ENCODE measurements at regions not wholly inside any gene's neighbourhood (a gene's known extent, or its start where the extent isn't known, plus 50 kb on each side); places are given as distances from the start of the nearest gene placed in this dataset.
A peak's percentile ranks its signal among the peaks of the same experiment; 100 is the strongest.

- no peak overlapping the region for H3K4me3 ChIP-seq (ENCODE audit: low read depth, low read length)
- DNase-seq (ENCODE audit: low read depth): peak; percentile 79
- TF ChIP-seq CTCF (conservative IDR thresholded peaks at IDR 0.05; ENCODE audit: low read depth, low read length): peak; percentile 71
Measured at GRCh38 chr14:22472935-22473854, 115.8 kb downstream of the DAD1 start.

- no peak for TF ChIP-seq CTCF (conservative IDR thresholded peaks at IDR 0.05; ENCODE audit: low read depth, low read length)
- DNase-seq (ENCODE audit: low read depth): no peak
- H3K4me3 ChIP-seq (ENCODE audit: low read depth, low read length): no peak overlapping the region
Measured at GRCh38 chr14:22472466-22472865, 116.6 kb downstream of the DAD1 start.

DNA sequence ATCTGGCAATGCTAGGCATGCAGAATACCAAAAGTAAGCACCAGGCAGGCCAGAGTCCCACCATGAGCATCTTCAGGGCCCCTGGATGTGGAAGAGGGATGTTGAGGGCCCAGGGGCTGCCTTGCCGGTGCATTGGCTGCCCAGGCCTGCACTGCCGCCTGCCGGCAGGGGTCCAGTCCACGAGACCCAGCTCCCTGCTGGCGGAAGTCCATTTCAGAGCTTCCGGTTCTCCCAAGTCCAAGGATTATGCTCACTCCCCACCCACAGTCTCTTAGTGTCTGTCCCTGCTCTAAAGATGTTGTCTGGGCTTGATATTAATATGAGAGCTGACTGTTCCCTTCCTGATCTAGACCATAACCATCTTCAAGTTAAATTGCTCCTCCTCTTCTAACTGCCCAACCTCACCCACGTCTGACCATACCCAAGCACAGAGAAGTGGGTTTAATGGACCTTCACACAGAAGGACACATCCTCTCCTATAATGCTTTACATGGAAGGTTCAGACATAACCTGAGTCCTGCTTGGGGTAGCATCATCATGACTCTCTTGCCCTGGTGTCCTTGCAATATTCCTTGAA, 117.4 kb downstream of the DAD1 start:
- peak; percentile 81 for DNase-seq (ENCODE audit: low read depth)
- no peak overlapping the region for H3K4me3 ChIP-seq (ENCODE audit: low read depth, low read length)
- peak; percentile 94 for TF ChIP-seq CTCF (conservative IDR thresholded peaks at IDR 0.05; ENCODE audit: low read depth, low read length)

DNA sequence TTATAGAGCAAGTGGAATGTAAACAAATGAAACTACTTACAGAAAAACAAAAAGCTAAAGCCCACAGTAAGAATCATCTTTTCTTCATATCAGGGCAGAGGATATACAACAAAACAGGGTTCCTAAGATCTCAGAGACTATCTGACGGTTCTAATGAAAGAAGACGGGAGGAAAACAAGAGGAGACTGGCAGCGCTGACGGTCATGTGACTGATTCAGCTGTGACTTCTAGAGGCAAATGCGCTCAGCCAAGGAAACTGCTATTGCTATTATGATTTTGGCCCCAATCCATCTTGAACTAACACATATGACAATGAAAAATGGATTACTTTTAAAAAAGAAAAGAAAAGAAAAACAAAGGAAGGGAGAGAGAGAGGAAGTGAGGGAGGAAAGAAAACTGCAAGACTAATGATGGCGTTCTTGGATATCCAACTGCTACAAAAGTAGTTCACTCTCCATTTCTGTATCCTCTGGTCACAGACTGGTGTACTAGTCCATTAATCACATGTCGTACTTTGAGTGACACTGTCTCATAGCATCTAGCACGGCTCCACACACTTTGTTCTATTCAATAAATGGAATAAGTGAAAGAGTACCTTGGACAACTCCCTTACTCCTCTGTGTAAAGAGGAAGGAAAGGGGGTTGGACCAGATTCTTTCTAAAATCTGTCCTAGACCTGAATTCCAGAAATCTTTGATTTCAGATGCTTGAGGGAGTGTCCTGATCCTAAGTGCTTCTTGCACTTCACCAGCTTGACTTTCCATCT, 119.3 kb downstream of the DAD1 start:
- TF ChIP-seq CTCF (conservative IDR thresholded peaks at IDR 0.05; ENCODE audit: low read depth, low read length): no peak
- H3K4me3 ChIP-seq (ENCODE audit: low read depth, low read length): no peak overlapping the region
- no peak for DNase-seq (ENCODE audit: low read depth)

- no peak for DNase-seq (ENCODE audit: low read depth)
- H3K4me3 ChIP-seq (ENCODE audit: low read depth, low read length): no peak overlapping the region
- no peak for TF ChIP-seq CTCF (conservative IDR thresholded peaks at IDR 0.05; ENCODE audit: low read depth, low read length)
Measured at GRCh38 chr14:22468830-22469229, 120.2 kb downstream of the DAD1 start.

DNA sequence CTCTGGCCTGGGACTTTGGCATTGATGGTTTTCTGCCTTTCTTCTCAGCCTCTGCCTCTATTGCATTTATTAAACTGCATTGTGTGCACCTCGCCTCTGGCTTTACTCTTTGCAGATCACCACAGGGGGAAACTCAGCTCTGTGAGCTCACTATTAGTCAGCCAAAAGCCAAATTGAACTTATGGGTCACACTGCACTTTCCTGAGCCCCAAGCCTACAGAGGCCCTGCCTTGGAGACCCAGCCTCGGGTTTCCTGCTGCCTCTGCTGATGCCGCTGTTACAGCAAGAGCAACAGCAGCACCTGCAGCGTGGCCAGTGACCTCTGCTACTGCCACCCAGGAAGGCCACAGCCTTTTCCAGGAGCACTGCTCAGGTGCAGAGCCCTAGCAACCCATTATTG, 122.5 kb downstream of the DAD1 start:
- TF ChIP-seq CTCF (conservative IDR thresholded peaks at IDR 0.05; ENCODE audit: low read depth, low read length): peak; percentile 9
- no peak overlapping the region for H3K4me3 ChIP-seq (ENCODE audit: low read depth, low read length)
- DNase-seq (ENCODE audit: low read depth): peak; percentile 71

All from choroid plexus epithelial cell (primary cell).